H9 (cell line): ENCODE measurements at regions not wholly inside any gene's neighbourhood (a gene's known extent, or its start where the extent isn't known, plus 50 kb on each side); places are given as distances from the start of the nearest gene placed in this dataset.

Experiments
- DNase-seq: peaks from one replicate; pipeline ENCODE4 v3.0.0-alpha.2; 2017
- H2AFZ ChIP-seq: one replicate; pipeline ENCODE4 v1.6.1; 2013; ENCODE audit warnings: mild to moderate bottlenecking, low read length, control low read depth, moderate library complexity
- H2AK5ac ChIP-seq: 2 replicates; pipeline ENCODE4 v1.6.1; 2013; ENCODE audit warnings: low read length, control low read depth, mixed read lengths; ENCODE audit not compliant: insufficient read length
- H2BK120ac ChIP-seq: one replicate; pipeline ENCODE4 v1.6.1; 2013; ENCODE audit warnings: low read depth, mild to moderate bottlenecking, low read length, control low read depth, inconsistent platforms; ENCODE audit not compliant: poor library complexity, severe bottlenecking
- H2BK12ac ChIP-seq: 2 replicates; pipeline ENCODE4 v1.6.1; 2013; ENCODE audit warnings: low read length, control low read depth, mixed read lengths, low read depth; ENCODE audit not compliant: insufficient read length
- H2BK15ac ChIP-seq: 2 replicates; pipeline ENCODE4 v1.6.1; 2013; ENCODE audit warnings: low read depth, low read length, control low read depth
- H2BK20ac ChIP-seq: one replicate; pipeline ENCODE4 v1.6.1; 2013; ENCODE audit warnings: low read depth, mild to moderate bottlenecking, low read length, control low read depth, inconsistent platforms; ENCODE audit not compliant: poor library complexity, severe bottlenecking
- H2BK5ac ChIP-seq: 2 replicates; pipeline ENCODE4 v1.6.1; 2013; ENCODE audit warnings: low read length, control low read depth, mixed read lengths; ENCODE audit not compliant: insufficient read length
- H3K14ac ChIP-seq: 2 replicates; pipeline ENCODE4 v1.6.1; 2013; ENCODE audit warnings: low read length, control low read depth; ENCODE audit not compliant: insufficient read depth
- H3K18ac ChIP-seq: 2 replicates; pipeline ENCODE4 v1.6.1; 2013; ENCODE audit warnings: low read depth, mild to moderate bottlenecking, mixed read lengths, low read length, control low read depth; ENCODE audit not compliant: insufficient read length
- H3K23ac ChIP-seq: 2 replicates; pipeline ENCODE4 v1.6.1; 2013; ENCODE audit warnings: low read length, control low read depth, mixed read lengths, low read depth; ENCODE audit not compliant: insufficient read length
- H3K23me2 ChIP-seq: 2 replicates; pipeline ENCODE4 v1.6.1; 2013; ENCODE audit warnings: low read depth, mild to moderate bottlenecking, mixed read lengths, low read length, control low read depth; ENCODE audit not compliant: insufficient read length, poor library complexity, severe bottlenecking
- H3K27ac ChIP-seq: 2 replicates; pipeline ENCODE4 v1.5.1; 2013; ENCODE audit warnings: low read length, control low read depth, mixed read lengths, low read depth; ENCODE audit not compliant: insufficient read length
- H3K27me3 ChIP-seq: 2 replicates; pipeline ENCODE4 v1.6.1; 2013; ENCODE audit warnings: low read length, control low read depth, inconsistent platforms; ENCODE audit not compliant: insufficient read depth
- H3K4ac ChIP-seq: 2 replicates; pipeline ENCODE4 v1.6.1; 2013; ENCODE audit warnings: low read depth, mild to moderate bottlenecking, control low read depth, inconsistent platforms, low read length, moderate library complexity
- H3K4me1 ChIP-seq: 2 replicates; pipeline ENCODE4 v1.6.1; 2013; ENCODE audit warnings: low read length, control low read depth, inconsistent platforms; ENCODE audit not compliant: insufficient read depth
- H3K4me2 ChIP-seq: 2 replicates; pipeline ENCODE4 v1.6.1; 2013; ENCODE audit warnings: low read length, control low read depth, mixed read lengths; ENCODE audit not compliant: insufficient read length, insufficient read depth
- H3K56ac ChIP-seq: 2 replicates; pipeline ENCODE4 v1.6.1; 2013; ENCODE audit warnings: low read depth, mild to moderate bottlenecking, mixed read lengths, low read length, control low read depth; ENCODE audit not compliant: insufficient read length
- H3K79me1 ChIP-seq: 2 replicates; pipeline ENCODE4 v1.6.1; 2013; ENCODE audit warnings: low read depth, mild to moderate bottlenecking, moderate library complexity, low read length, control low read depth, inconsistent platforms; ENCODE audit not compliant: insufficient read depth, poor library complexity, severe bottlenecking
- H3K79me2 ChIP-seq: 2 replicates; pipeline ENCODE4 v1.6.1; 2013; ENCODE audit warnings: low read length, control low read depth, inconsistent platforms; ENCODE audit not compliant: insufficient read depth
- H3K9ac ChIP-seq: 2 replicates; pipeline ENCODE4 v1.6.1; 2013; ENCODE audit warnings: low read length, control low read depth, mixed read lengths; ENCODE audit not compliant: insufficient read length; ENCODE audit errors: extremely low read depth
- H3K9me3 ChIP-seq: one replicate; pipeline ENCODE4 v1.6.1; 2013; ENCODE audit warnings: low read depth, low read length, inconsistent platforms; ENCODE audit not compliant: control insufficient read depth
- H3T11ph ChIP-seq: one replicate; pipeline ENCODE4 v1.6.1; 2013; ENCODE audit warnings: mild to moderate bottlenecking, low read length, control low read depth, inconsistent platforms
- H4K20me1 ChIP-seq: one replicate; pipeline ENCODE4 v1.6.1; 2013; ENCODE audit not compliant: control insufficient read depth, insufficient read length, insufficient read depth
- H4K5ac ChIP-seq: 2 replicates; pipeline ENCODE4 v1.6.1; 2013; ENCODE audit warnings: low read depth, mild to moderate bottlenecking, mixed read lengths, low read length, control low read depth; ENCODE audit not compliant: insufficient read length
- H4K8ac ChIP-seq: replicated peaks from 2 replicates; pipeline ENCODE4 v1.6.1; 2013; ENCODE audit warnings: low read length, control low read depth, mixed read lengths, low read depth; ENCODE audit not compliant: insufficient read length
- H4K91ac ChIP-seq: 2 replicates; pipeline ENCODE4 v1.6.1; 2013; ENCODE audit warnings: low read depth, mild to moderate bottlenecking, moderate library complexity, mixed read lengths, low read length, control low read depth; ENCODE audit not compliant: insufficient read length
- H3K27ac Mint-ChIP-seq, 3 experiments: 2 replicates in 2 of 3; 3 replicates in 1 of 3; pipeline ENCODE4 v1.8.0; 2020 to 2021; ENCODE audit warnings: mixed read lengths in 3 of 3, mild to moderate bottlenecking in 1 of 3, moderate library complexity in 1 of 3
- H3K27me3 Mint-ChIP-seq: 2 replicates; pipeline ENCODE4 v1.8.0; 2021; ENCODE audit warnings: low read depth, mild to moderate bottlenecking, moderate library complexity, mixed read lengths
- H3K36me3 Mint-ChIP-seq, 3 experiments: 2 replicates in 2 of 3; 3 replicates in 1 of 3; pipeline ENCODE4 v1.8.0; 2020 to 2021; ENCODE audit warnings: low read depth in 3 of 3, mixed read lengths in 3 of 3; ENCODE audit not compliant: insufficient read depth in 1 of 3
- H3K4me1 Mint-ChIP-seq, 2 experiments: 2 replicates each; pipeline ENCODE4 v1.8.0; 2020; ENCODE audit warnings: mixed read lengths in 2 of 2
- H3K4me3 Mint-ChIP-seq, 2 experiments: 2 replicates in 1 of 2; 3 replicates in 1 of 2; pipeline ENCODE4 v1.8.0; 2020 to 2021; ENCODE audit warnings: mild to moderate bottlenecking in 2 of 2, mixed read lengths in 2 of 2, moderate library complexity in 1 of 2
- H3K9me3 Mint-ChIP-seq, 2 experiments: 2 replicates in 1 of 2; 3 replicates in 1 of 2; pipeline ENCODE4 v1.8.0; 2020; ENCODE audit warnings: mild to moderate bottlenecking in 2 of 2, mixed read lengths in 2 of 2, moderate library complexity in 1 of 2
- CTCF ChIP-seq: fragments of 200-600 bp; sonication (generic); conservative IDR thresholded peaks from 3 replicates; pipeline ENCODE4 v1.8.0; 2021; ENCODE audit warnings: antibody characterized with exemption, mild to moderate bottlenecking
- WGBS: extraction: QIAGEN DNeasy Blood & Tissue Kit; methylation state at CpG from one replicate; pipeline ENCODE4 v1.1.7; 2013; ENCODE audit warnings: missing lambda C conversion rate, low lambda C conversion rate, mixed read lengths; ENCODE audit not compliant: insufficient read length; ENCODE audit errors: extremely low coverage; 5-methylcytosine and 5-hydroxymethylcytosine counted together

DNA sequence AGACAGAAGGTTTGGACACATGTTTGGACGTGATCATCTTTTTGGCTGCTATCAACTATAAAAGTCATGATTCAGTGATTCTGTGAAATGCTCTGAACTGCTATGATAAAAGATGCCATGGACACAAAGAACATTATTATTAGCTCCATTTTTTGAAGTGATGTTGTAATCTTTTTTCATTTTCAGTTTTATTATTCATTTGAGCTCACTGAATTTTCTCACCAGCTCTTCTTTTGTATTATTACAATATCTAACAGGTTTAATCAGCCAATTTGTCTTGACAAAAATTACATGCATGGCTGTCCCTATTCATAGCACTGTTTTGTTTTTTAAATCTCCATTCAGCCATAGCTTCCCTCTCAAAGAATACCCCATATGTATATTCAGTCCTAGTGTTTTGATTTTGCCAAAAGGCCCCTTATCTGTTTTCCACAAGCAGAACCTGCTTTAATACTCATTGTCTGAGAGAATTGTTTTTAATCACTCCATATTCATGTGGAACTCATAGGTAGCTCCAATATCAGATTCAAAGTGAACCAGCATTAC is 314.0 kb upstream of the FAM98A start:
- Histone ChIP-seq H2BK15ac (no peak overlapping the region), H3K4me1 (no peaks in the 10 kb centered on the region), H2BK120ac (no peak overlapping the region), H3K79me2 (no peaks in the 10 kb centered on the region), H2AFZ (no peak overlapping the region), H4K5ac (no peak overlapping the region), H2BK5ac (no peak overlapping the region), H3K18ac (no peak overlapping the region), H3K79me1 (no peaks in the 10 kb centered on the region), H3T11ph (no peak overlapping the region), H4K20me1 (no peaks in the 10 kb centered on the region), H3K9ac (no peak overlapping the region), H3K9me3 (no peaks in the 10 kb centered on the region), H2BK12ac (no peak overlapping the region), H4K8ac (no peak overlapping the region), H4K91ac (no peak overlapping the region), H2BK20ac (no peak overlapping the region), H3K23ac (no peak overlapping the region), H3K4me2 (no peak overlapping the region), H3K27ac (no peak overlapping the region), H3K14ac (no peak overlapping the region), H3K23me2 (no peaks in the 10 kb centered on the region), H3K56ac (no peak overlapping the region), H3K27me3 (no peaks in the 10 kb centered on the region), H3K4ac (no peak overlapping the region), H2AK5ac (no peak overlapping the region)
- WGBS, result no CpG with 5 or more reads among the region's 1 CpG
- Mint-ChIP-seq H3K9me3 (peaks cover 42 to 45% of the 10 kb centered on the region in 2 experiments), H3K4me3 (no peak overlapping the region), H3K36me3 (peaks cover 17 to 39% (median 23%) of the 10 kb centered on the region in 3 experiments), H3K27ac (no peak overlapping the region), H3K27me3 (no peaks in the 10 kb centered on the region), H3K4me1 (peaks cover 12 to 15% of the 10 kb centered on the region in 2 experiments)
- no peak for DNase-seq
- TF ChIP-seq CTCF, result no peak
